NCI-H446 treated with DMSO at 0.1 percent for 48 hours (cell line): ENCODE measurements at regions not wholly inside any gene's neighbourhood (a gene's known extent, or its start where the extent isn't known, plus 50 kb on each side); places are given as distances from the start of the nearest gene placed in this dataset.

Experiments
- DNase-seq: peaks from one replicate; lab custom pipeline; 2025; lab: John Stamatoyannopoulos, UW

DNA sequence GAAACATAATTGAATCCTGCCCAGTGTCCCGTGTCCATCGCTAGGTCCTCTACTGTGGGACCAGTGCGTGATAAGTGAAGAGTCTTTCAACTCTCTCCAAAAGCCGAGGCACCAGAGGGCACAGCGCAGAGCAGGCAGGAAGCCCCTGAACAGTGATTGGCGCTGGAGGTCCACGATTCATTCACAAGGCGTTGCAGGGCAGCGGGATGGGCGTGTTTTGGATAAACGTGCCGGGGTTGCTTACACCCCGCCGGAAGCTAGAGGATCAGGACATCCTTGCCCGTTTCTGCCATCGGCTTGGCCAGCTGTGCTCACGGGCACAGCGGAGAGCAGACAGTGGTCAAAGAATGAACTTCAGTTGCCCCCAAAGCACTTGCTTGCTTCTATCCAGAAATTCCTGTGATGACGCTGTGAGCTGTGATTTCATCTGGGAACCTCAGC, 86.0 kb upstream of the PFKP start:
- DNase-seq: no peak

DNA sequence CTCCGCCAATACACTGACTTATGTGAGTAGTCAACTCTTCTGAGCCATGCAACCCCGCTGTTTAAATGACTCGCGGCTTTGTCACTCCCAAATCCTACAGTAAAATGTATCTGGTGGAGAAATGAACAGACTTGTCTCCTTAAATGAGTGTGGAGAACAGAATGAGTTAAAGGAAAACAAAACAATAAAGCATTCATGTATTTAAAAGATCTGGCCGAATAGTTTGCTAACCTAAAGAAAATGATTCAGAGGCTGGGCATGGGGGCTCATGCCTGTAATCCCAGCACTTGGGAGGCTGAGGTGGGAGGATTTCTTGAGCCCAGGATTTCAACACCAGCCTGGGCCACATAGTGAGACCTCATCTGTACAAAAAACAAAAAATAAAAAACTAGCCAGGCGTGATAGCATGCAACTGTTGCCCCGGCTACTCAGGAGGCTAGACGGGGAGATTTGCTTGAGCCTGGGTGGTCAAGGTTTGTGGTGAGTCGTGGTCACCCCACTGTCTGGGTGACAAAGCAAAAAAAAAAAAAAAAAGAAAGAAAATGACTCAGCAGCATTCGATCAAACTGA, 86.5 kb upstream of the PFKP start:
- DNase-seq: no peak

DNA sequence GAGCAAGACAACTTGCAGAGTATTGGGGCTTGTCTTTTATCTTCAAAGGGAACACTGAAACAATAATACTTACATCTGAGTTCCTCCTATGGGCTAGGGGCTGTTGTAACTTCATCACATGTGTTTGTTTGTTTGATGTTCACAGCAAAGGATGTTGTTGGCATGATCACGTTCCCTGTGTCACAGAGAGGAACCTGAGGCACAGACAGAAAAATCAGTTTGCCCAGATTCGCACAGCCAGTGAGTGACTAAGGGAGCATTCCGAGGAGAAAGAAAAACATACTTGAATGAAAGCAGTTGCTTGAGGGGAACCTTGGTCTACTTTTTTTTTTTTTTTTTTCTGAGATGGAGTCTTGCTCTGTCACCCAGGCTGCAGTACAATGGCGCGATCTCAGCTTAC, 87.2 kb upstream of the PFKP start:
- DNase-seq: no peak

DNA sequence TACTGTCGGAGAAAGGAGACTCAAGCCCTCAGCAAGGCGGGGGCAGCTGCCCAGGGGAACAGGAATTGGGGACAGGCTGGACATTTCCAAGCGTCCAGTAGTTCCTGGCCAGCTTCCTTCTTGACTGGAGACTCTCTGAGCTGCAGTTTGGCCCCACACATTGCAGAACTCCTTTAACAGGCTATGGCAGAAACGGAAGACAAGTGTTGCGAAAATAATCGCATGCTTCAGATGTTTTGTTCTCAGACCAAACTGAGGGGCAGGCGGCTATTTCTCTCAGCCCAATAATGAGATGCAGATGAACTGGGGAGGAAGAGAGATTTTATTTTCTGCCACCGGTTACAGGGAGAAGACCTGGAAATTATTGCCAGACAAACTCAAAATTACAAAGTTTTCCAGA, 88.0 kb upstream of the PFKP start:
- DNase-seq: no peak

DNA sequence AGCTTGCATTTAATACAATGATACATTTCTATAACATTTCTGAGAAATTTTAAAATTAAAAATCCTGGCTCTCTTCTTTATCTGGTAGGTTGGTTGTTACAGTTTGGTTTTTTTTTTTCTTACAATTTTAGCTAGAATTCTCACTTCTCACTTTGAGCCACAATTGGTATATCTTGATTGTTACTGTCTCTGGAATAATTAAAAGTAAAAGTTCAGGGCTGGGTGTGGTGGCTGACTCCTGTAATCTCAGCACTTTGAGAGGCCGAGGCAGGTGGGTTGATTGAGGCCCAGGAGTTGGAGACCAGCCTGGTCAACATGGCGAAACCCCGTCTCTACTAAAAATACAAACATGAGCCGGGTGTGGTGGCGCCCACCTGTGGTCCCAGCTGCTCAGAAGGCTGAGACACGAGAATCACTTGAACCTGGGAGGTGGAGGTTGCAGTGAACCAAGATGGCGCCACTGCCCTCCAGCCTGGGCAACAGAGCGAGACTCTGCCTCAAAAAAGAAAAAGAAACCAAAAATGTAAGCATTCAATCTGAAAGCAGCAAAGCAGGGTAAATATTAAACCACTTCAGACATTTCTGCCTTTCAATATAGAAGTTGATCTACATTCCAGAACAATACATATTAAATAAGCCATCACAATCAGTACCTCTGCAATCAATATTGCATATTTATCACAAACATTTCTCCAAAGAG, 88.6 kb upstream of the PFKP start:
- no peak for DNase-seq

DNA sequence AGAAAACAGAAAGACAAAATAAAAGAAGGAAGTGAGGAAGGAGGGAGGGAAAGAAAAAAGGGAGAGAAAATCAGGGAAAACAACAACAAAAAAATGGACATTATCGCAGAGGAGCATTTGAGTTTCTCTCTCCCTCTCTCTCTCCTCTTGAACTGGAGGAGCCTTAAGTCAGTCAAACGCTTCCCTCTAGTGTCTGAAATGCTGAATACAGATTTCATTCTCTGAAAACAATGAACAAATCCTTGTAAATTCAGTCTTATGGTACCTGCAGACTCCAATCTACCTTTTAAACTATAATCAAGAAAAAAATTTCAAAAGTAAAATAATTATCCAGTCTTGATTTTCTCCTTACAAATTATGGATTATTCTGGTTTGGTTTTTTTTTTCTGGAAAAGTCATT, 89.2 kb upstream of the PFKP start:
- no peak for DNase-seq

DNA sequence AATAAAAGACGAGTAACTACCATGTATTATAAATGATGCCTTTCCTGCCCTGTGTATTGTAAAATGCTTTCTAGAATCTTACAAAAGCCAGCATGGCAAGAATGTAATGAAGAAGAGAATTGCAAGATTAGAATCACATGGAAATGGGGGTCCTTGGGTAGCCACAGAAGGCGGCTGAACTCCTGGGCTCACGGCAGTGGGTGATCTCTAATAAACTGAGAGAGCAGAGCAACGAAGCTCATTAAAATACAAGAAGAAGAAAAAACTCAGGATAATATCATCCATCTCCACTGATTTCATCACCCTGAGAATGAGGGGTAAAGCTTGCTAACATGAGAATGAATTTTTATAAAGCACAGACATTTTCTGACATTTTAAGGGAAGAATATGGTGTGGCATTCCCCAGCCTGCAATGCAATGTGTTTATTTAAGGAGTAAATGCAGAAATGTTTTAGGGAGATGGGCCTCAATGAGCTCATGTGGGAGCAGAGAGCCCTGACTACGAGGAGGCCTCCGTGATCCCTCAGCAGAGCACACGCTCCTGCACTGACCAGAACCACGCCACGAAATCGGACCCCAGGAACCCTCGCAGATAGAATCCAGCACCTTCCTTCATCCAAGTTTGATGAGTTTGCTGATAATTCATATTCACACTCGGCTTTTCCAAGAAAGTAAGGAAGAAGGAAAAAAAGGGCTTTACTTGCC, 92.7 kb upstream of the PFKP start:
- DNase-seq: no peak

DNA sequence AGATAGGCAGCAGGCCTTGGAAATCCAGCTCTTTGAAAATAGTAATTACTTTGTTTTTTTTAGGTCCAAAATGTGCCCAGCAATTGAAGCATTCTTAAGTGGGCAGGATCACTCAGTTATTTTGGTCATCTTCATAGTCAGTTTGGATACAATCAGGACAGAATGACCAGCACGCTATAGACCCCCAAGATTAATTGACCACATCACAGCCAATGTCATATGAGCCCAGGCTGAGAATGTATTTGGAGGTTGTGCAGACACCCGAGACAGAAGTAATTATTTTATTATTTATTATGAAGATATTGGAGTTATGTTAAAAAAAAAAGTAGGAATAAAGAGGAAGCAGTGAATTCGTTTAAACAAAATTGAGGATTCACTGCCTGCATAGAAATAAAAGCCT, 93.3 kb upstream of the PFKP start:
- DNase-seq: no peak

DNA sequence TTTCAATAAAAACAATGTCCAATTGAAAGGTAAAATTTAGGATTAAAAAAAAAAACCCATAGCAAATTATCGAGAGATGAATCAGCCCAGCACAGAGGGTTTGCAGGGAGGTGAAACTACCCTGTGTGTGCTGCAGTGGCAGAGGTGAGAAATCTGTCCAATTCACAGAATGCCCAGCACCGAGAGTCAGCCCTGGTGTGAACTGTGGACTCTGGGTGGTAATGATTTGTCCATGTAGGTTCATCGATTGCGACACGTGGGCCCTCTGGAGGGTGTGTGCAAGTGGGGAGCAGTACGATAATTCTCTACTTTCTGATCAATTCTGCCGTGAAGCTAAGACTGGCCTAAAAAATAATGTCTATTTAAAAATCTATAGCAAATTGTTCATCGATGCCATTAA, 94.5 kb upstream of the PFKP start:
- no peak for DNase-seq

DNA sequence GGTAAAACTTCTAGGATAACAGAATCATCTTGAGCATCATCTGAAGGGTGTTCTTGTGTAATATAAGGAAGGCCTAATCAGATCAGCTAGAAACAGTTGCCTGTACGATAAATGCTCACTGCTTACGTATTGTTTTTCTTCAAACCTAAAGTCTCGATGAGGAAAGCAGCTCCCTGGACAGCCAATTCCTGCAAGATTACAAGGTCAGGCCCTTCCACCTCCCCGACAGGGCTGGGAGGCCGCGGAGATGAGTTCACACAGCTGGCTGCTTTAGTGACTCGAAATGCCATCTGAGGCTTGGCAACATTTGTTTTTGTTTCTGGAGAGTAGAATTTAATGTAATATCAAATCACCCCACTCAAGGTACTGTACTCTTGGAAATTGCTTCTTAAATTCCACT, 95.1 kb upstream of the PFKP start:
- DNase-seq: no peak

DNA sequence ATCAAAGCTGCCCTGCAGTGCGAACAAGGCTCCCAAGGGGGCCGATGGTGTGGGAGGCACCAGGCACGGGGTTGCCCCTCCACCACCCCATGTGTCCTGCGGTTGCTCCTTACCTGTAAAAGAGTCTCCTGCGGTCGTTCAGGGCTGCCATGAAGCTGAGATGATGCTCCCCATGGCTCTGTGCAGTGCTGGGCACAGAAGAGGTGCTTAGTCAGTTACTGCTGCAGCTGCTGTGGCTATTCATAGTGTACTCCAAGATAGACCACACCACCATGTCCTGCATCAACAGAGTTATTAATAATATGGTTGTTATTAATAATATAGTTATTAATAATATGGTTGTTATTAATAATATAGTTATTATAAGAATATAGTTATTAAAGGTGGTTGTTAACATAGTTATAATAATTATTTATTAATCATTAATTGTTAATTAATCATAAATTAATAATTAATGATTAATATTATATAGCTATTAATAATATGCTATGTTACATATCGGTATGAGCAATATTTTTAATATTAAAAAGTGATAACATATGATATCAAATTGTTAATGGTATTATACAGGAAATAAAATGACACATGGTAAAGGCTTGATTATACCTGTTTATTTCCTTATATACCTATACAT, 97.0 kb upstream of the PFKP start:
- no peak for DNase-seq

DNA sequence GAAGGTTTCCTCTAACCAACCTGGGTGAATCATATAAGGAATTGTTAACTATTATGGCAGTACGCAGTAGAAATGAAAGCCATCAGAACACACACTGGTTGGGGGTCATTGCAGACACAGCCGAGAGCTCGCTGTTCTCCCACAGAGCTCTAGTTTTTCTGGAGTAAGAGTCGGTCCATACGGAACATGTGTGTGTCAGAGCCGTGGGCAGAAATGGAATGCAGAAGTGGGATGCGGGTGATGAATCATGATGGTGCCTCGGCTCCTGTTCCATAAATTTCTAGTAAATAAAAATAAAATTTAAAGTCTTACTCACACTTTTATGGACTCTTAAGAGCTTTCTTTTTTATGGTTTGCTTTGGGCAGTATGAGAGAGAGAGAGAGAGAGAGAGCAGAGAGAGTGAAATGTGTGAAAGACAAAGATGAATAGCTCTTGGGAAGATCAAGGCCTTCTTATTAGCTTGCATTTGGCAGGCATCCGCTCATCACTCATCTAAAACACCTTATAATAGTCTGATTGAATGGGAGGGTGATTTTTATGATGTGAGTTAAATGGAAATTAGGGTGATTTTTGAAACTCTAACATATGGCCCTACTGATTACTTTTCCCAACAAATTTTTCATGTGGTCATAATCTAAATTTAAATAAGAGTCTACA, 98.8 kb upstream of the PFKP start:
- DNase-seq: no peak

DNA sequence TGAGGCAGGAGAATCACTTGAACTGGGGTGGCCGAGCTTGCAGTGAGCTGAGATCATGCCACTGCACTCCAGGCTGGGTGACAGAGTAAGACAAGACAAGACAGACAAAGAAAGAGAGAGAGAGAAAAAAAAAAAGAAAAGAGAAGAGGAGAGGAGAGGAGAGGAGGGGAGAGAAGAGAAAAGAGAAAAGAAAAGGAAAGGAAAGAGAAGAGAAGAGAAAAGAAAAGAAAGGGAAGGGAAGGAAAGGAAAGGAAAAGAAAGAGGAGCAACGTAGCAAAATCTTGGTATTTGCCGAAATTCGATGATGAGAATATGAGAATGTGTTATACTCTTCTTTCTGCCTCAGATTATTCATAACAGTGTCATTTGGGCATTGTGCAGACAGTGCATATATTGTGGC, 101.2 kb upstream of the PFKP start:
- DNase-seq: no peak

DNA sequence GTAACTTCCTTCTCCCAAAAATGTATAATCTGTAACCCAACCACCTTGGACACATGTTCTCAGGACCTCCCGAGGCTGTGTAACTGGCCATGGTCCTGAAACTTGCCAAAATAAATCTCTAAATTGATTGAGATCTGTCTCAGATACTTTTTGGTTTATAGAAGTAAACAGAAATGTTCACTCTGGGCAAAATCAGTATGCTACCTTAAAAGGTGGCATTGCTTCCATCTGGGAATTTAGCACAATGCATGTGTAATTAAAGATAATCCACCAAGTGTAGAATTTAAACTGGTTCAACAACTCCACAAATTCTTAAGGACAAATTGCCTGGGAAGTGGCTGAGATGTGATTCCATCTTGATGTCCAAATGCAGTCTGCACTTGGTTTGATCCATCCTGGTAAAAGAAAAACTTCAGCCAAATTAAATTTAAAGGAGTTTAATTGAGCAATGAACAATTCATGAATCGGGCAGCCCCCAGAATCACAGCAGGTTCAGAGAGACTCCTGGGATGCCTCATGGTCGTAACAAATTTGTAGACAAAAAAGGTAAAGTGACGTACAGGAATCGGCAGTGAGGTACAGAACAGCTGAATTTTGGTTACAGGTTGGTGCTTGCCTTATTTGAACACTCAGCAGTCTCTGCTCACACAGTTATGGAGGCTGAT, 102.6 kb upstream of the PFKP start:
- no peak for DNase-seq

DNA sequence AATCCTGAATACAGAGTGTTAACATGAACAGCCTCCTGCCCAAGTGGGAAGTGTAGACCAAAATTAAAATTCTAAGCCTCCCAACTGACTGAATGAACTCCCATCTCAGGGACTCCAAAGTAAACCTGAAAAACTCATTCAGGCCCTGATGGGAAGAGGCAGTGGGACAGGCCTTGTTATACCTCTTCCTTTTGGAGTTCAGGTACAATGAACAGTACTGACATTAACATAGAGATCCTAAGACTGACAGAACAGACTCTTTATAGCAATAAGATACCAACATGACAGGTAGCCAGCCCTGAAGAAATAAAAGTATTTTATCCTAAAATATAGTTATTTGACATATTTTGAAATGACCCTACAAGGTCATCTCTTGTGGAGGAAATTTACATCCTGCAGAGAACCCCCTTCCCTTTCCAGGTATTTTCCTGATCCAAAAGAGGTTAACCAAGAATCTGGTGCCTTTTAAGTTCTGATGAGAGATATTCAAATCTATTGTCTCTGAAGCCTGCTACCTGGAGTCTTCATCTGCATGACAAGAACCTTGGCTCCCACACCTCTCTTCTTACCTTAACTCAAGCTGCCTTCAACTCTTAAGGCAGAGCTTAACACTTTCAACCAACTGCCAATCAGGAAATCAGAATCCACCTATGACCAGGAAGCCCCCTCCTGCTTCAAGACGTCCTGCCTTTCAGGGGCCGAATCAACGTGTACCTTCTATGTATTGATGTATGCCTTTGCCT, 103.3 kb upstream of the PFKP start:
- DNase-seq: no peak

DNA sequence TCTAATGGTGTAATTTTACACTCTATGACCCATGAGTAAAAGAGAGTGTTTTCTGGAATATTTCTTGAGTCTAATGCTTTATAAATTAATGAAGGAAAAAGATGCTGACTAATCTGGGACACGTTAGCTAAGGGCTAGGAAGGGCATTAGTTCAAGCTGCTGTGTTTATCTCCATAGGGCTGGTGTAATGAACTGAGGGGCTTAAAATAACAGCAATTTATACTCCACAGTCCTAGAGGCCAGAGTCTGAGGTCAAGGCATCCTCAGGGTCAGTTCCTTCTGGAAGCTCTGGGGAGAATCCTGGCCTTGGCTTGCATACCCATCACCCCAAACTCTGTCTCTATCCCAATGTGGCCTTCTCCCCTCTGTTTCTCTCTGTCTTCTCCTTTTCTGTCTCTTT, 105.2 kb upstream of the PFKP start:
- DNase-seq: no peak

DNA sequence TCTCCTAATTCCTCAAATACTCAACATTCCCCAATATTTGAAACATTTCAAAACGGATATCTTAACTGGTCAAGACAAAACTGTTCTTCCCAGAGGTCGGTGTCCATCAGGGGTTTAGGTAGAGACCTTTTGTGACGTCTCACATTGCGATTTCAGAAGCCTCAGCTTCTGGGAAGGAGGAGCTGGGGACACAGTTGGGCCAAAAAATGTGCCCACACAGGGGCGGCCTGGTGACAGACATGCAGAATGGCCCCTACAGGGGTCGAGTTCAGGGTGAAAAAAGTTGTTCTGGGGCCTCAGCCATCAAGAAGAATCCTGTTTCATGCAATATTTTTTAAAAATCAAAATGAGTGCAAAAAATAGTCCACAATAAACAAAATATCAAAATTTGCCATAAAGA, 108.7 kb upstream of the PFKP start:
- DNase-seq: no peak

DNA sequence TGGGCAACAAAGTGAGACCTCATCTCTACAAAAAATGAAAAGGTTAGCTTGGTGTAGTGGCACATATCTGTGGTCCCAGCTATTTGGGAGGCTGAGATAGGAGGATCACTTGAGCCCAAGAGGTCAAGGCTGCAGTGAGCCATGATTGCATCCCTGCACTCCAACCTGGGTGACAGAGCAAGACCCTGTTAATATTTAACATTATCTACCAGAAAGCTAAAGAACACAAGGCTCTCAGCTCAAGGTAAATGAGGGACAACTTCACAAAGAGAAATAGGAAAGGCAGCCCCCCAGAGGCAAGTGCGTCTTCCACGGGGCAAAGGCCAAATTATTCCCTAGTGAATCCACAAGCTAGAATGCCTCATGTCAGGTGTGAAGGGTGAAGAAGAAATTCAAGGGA, 109.6 kb upstream of the PFKP start:
- no peak for DNase-seq

DNA sequence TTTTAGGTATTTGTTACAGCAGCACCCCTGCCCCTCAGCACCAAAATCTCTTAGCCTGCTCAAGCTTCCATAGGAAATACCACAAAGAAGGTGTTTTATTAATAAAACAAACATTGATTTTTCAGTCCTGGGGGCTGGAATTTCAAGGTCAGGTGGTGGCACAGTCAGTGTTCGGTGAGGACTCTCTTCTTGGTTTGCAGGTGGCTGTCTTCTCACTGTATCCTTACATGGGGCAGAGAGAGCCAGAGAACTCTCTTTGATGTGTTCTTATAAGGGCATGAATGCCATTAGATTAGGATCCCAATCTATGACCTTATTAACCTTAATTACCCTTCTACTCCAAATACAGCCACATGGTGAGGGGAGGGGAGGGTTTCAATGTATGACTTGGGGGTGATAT, 112.3 kb upstream of the PFKP start:
- DNase-seq: no peak

DNA sequence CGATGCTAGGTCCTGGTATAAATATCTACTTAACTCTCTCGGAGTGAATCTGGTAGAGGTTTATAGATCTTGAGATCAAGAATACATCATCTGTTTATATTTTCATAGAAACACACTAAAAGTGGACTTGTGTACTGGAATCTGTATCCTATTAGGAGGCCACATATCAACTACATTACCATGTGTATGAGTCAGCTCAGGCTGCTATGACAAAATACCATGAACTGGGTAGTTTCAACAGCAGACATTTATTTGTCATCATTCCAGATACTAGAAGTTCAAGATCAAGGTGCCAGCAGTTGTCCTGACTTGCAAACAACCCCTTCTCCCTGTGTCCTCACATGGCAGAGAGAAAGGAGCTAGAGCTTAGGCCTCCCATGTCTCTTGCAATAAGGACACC, 113.9 kb upstream of the PFKP start:
- DNase-seq: no peak

DNA sequence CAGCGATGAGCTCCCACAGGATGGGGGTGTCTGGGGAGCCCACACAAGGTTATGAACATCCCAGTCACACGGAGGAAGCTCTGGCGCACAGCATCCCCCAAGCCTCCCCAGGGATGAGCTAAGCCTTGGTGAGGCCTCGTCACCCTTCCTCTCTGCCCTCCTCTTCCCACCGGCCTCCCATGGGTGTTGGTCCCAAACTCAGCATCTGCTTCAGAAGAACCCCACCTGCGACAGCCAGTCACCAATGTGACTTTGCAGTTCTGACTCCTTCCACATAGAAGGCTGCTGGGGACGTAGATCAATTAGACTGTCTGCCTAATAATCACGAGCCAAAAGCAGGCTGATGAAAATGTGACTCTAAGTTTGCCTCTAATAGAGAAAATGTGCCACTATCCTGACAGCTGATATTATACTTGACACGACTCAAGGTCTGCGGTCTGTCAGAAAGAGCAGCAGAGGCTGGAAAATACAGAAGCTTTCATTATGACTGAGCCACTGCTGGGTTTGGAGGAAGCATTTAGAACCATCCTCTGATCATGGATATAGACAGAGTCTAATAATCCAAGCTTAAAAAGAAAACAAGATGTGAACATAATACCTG, 116.0 kb upstream of the PFKP start:
- DNase-seq: no peak
